ENCODE measurements at regions not wholly inside any gene's neighbourhood (a gene's known extent, or its start where the extent isn't known, plus 50 kb on each side); places are given as distances from the start of the nearest gene placed in this dataset.

DNA sequence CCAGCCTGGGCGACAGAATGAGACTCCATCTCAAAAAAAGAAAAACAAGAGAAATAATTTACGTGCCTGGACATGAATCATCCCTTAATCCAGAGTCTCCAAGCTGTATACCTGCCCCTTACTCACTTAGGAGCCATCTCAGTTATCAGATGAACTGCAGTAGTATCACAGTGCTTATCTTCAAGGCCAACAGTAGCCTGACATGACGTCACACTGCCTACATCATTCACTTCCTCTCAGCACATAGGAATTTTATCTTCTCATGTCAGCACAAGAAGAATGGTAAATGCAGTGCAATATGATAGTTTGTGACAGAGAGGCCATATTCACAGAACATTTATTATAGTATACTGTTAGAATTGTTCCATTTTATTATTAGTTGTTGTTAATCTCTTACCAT is 216.6 kb downstream of the SS18 start:
- Histone ChIP-seq H3K9me3 (replicated peaks; ENCODE audit: control insufficient read depth, insufficient read depth, low read length) (no peaks in the 10 kb centered on the region), H3K36me3 (ENCODE audit: control insufficient read depth in 2 of 2, extremely low read depth in 1 of 2, insufficient read depth in 2 of 2, low read length in 2 of 2) (no peaks in the 10 kb centered on the region), H3K4me3 (replicated peaks in 1 of 3; ENCODE audit: insufficient read depth in 1 of 3, low read depth in 1 of 3, low read length in 3 of 3) (no peak overlapping the region), H3K4me1 (ENCODE audit: control insufficient read depth, extremely low read depth, insufficient read depth, low read length) (no peaks in the 10 kb centered on the region), H3K4me2 (ENCODE audit: insufficient read depth, low read length) (no peak overlapping the region), H3K79me2 (ENCODE audit: control insufficient read depth, insufficient read depth, low read length) (no peaks in the 10 kb centered on the region), H2AFZ (ENCODE audit: low read depth, low read length) (no peak overlapping the region), H4K20me1 (replicated peaks; ENCODE audit: control insufficient read depth, extremely low read depth, insufficient read depth, low read length) (no peaks in the 10 kb centered on the region), H3K9me1 (replicated peaks; ENCODE audit: control insufficient read depth, extremely low read depth, insufficient read depth, low read length) (no peaks in the 10 kb centered on the region), H3K27ac (ENCODE audit: insufficient read depth, low read depth, low read length) (no peak overlapping the region), H3K27me3 (ENCODE audit: control insufficient read depth in 2 of 2, insufficient read depth in 2 of 2, low read length in 2 of 2) (peaks cover 0 to 15% of the 10 kb centered on the region in 2 experiments), H3K9ac (replicated peaks; ENCODE audit: extremely low read depth, insufficient read depth, low read length) (no peak overlapping the region)
- CTCF ChIA-PET: no interaction called here
- FAIRE-seq (no peak), DNase-seq (ENCODE audit: low read depth, low spot score) (no peak)
- TF ChIP-seq POLR2A (IDR thresholded peaks at IDR 0.05; ENCODE audit: low read depth, low read length) (no peak), MAX (IDR thresholded peaks at IDR 0.05; ENCODE audit: insufficient read depth, insufficient read length) (no peak), GATA2 (IDR thresholded peaks at IDR 0.05; ENCODE audit: insufficient read depth, insufficient read length, low read depth, low read length) (no peak), EZH2 (IDR thresholded peaks at IDR 0.05; ENCODE audit: borderline replicate concordance, low read depth, low read length, severe bottlenecking) (no peak), JUN (IDR thresholded peaks at IDR 0.05; ENCODE audit: borderline replicate concordance, insufficient read depth, insufficient read length, low read depth) (no peak), POLR2AphosphoS5 (IDR thresholded peaks at IDR 0.05; ENCODE audit: insufficient read depth, low read depth, low read length) (no peak), MYC (IDR thresholded peaks at IDR 0.05; ENCODE audit: low read depth, low read length) (no peak), FOS (IDR thresholded peaks at IDR 0.05; ENCODE audit: borderline replicate concordance, insufficient read depth, low read length) (no peak)
- TF ChIP-seq, protein P1, sequence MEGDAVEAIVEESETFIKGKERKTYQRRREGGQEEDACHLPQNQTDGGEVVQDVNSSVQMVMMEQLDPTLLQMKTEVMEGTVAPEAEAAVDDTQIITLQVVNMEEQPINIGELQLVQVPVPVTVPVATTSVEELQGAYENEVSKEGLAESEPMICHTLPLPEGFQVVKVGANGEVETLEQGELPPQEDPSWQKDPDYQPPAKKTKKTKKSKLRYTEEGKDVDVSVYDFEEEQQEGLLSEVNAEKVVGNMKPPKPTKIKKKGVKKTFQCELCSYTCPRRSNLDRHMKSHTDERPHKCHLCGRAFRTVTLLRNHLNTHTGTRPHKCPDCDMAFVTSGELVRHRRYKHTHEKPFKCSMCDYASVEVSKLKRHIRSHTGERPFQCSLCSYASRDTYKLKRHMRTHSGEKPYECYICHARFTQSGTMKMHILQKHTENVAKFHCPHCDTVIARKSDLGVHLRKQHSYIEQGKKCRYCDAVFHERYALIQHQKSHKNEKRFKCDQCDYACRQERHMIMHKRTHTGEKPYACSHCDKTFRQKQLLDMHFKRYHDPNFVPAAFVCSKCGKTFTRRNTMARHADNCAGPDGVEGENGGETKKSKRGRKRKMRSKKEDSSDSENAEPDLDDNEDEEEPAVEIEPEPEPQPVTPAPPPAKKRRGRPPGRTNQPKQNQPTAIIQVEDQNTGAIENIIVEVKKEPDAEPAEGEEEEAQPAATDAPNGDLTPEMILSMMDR (IDR thresholded peaks at IDR 0.05; ENCODE audit: extremely low read depth in 1 of 2, insufficient read depth in 1 of 2, low read depth in 1 of 2, low read length in 2 of 2): no peak
- POLR2A ChIA-PET: no interaction called here
- no TSS peak for BruUV-seq (replicated peaks)
- dilution Hi-C loops (cut with MboI; ENCODE audit: extremely low pct_ligation_motif_present, low sequenced_read_pairs) (no loop called here), intact Hi-C loops (cut with micrococcal nuclease) (no loop called here)
